HG02970 (cell line): ENCODE measurements at regions not wholly inside any gene's neighbourhood (a gene's known extent, or its start where the extent isn't known, plus 50 kb on each side); places are given as distances from the start of the nearest gene placed in this dataset.
"Not testable (repeated sequence)": the region's sequence is repeated elsewhere in the genome, so short reads cannot be mapped to it uniquely, and the experiment has no call there.

Experiments used
- ATAC-seq: cut with Tn5 transposase; IDR thresholded peaks from one replicate; pipeline ENCODE4 v1.9.1; 2021; ENCODE audit warnings: mild to moderate bottlenecking, moderate library complexity, moderate number of reproducible peaks; ENCODE audit not compliant: unreplicated experiment, low FRiP score

- no peak for ATAC-seq
Measured at GRCh38 chr16:65763640-65764305, 602.7 kb upstream of the CDH5 start.

GRCh38 chr16:65760874-65761273 lies 605.6 kb upstream of the CDH5 start:
- no peak for ATAC-seq

GRCh38 chr16:65758620-65759019 lies 607.9 kb upstream of the CDH5 start:
- ATAC-seq: no peak

GRCh38 chr16:65757064-65757463 lies 609.4 kb upstream of the CDH5 start:
- no peak for ATAC-seq

GRCh38 chr16:65756163-65756562 lies 610.3 kb upstream of the CDH5 start:
- no peak for ATAC-seq

GRCh38 chr16:65754820-65755691 lies 611.4 kb upstream of the CDH5 start:
- ATAC-seq: no peak

GRCh38 chr16:65752522-65752844 lies 614.0 kb upstream of the CDH5 start:
- ATAC-seq: no peak

GRCh38 chr16:65751622-65752521 lies 614.6 kb upstream of the CDH5 start:
- no peak for ATAC-seq

- ATAC-seq: no peak
Measured at GRCh38 chr16:65749506-65749905, 617.0 kb upstream of the CDH5 start.

GRCh38 chr16:65746941-65747340 lies 619.5 kb upstream of the CDH5 start:
- no peak for ATAC-seq

GRCh38 chr16:65745201-65745708 lies 621.2 kb upstream of the CDH5 start:
- no peak for ATAC-seq

GRCh38 chr16:65744401-65744800 lies 622.1 kb upstream of the CDH5 start:
- no peak for ATAC-seq

GRCh38 chr16:65743558-65743957 lies 621.7 kb upstream of the CDH11 start:
- ATAC-seq: no peak

GRCh38 chr16:65740711-65741110 lies 618.8 kb upstream of the CDH11 start:
- ATAC-seq: no peak

- no peak for ATAC-seq
Measured at GRCh38 chr16:65739518-65739917, 617.7 kb upstream of the CDH11 start.

- no peak for ATAC-seq
Measured at GRCh38 chr16:65737831-65738230, 616.0 kb upstream of the CDH11 start.

GRCh38 chr16:65735615-65736014 lies 613.8 kb upstream of the CDH11 start:
- not testable (repeated sequence) for ATAC-seq

GRCh38 chr16:65733721-65734120 lies 611.9 kb upstream of the CDH11 start:
- no peak for ATAC-seq

GRCh38 chr16:65731833-65732232 lies 610.0 kb upstream of the CDH11 start:
- ATAC-seq: no peak

GRCh38 chr16:65728652-65729051 lies 606.8 kb upstream of the CDH11 start:
- no peak for ATAC-seq

- ATAC-seq: no peak
Measured at GRCh38 chr16:65728167-65728566, 606.3 kb upstream of the CDH11 start.
